Neural cell (in vitro differentiated cells): ENCODE measurements at regions not wholly inside any gene's neighbourhood (a gene's known extent, or its start where the extent isn't known, plus 50 kb on each side); places are given as distances from the start of the nearest gene placed in this dataset.

ENCODE experiments used
- H2AFZ ChIP-seq: fragments of 200-600, 300-800 bp; sonication (generic), shearing (Covaris generic); 2 replicates; pipeline ENCODE4 v1.6.0; 2014; ENCODE audit warnings: low read depth, mild to moderate bottlenecking, antibody characterized with exemption, low read length, moderate library complexity
- H3F3A ChIP-seq: fragments of 200-600 bp; shearing (Covaris generic); 2 replicates; pipeline ENCODE4 v1.6.1; 2016; ENCODE audit warnings: mild to moderate bottlenecking, moderate library complexity, mixed read lengths, antibody characterized with exemption, low read length; ENCODE audit not compliant: insufficient read depth, poor library complexity, severe bottlenecking
- H3K27ac ChIP-seq: fragments of 200-600, 300-800 bp; sonication (generic), shearing (Covaris generic); 2 replicates; pipeline ENCODE4 v1.5.1; 2014; ENCODE audit warnings: mild to moderate bottlenecking, low read length, moderate library complexity
- H3K27me3 ChIP-seq: fragments of 300-800, 200-600 bp; sonication (generic), shearing (Covaris generic); 2 replicates; pipeline ENCODE4 v1.6.0; 2014; ENCODE audit warnings: mild to moderate bottlenecking, low read depth, low read length, moderate library complexity; ENCODE audit not compliant: insufficient read depth
- H3K36me3 ChIP-seq: fragments of 300-800, 200-600 bp; sonication (generic), shearing (Covaris generic); 2 replicates; pipeline ENCODE4 v1.5.1; 2014; ENCODE audit warnings: mild to moderate bottlenecking, antibody characterized with exemption, low read length, moderate library complexity; ENCODE audit not compliant: insufficient read depth
- H3K4me2 ChIP-seq: fragments of 300-800, 200-600 bp; sonication (generic), shearing (Covaris generic); 2 replicates; pipeline ENCODE4 v1.6.0; 2014; ENCODE audit warnings: mild to moderate bottlenecking, low read length
- H3K4me3 ChIP-seq: fragments of 300-800, 200-600 bp; sonication (generic), shearing (Covaris generic); 2 replicates; pipeline ENCODE4 v1.5.1; 2014; ENCODE audit warnings: mild to moderate bottlenecking, low read length, moderate library complexity
- H3K79me2 ChIP-seq: fragments of 200-600 bp; shearing (Covaris generic); replicated peaks from 2 replicates; pipeline ENCODE4 v1.6.0; 2014; ENCODE audit warnings: mild to moderate bottlenecking, low read length, moderate library complexity; ENCODE audit not compliant: insufficient read depth
- H3K9ac ChIP-seq: fragments of 300-800, 200-600 bp; sonication (generic), shearing (Covaris generic); 2 replicates; pipeline ENCODE4 v1.6.1; 2016; ENCODE audit warnings: mild to moderate bottlenecking, low read length, mixed read lengths
- H3K9me2 ChIP-seq: fragments of 200-600 bp; shearing (Covaris generic); 2 replicates; pipeline ENCODE4 v1.6.1; 2016; ENCODE audit warnings: mild to moderate bottlenecking, low read length, mixed read lengths; ENCODE audit not compliant: insufficient read depth
- H3K9me3 ChIP-seq: fragments of 200-600, 300-800 bp; sonication (generic), shearing (Covaris generic); 2 replicates; pipeline ENCODE4 v1.6.1; 2016; ENCODE audit warnings: mild to moderate bottlenecking, mixed run types, low read length, moderate library complexity, mixed read lengths
- H4K20me1 ChIP-seq: fragments of 200-600 bp; shearing (Covaris generic); 2 replicates; pipeline ENCODE4 v1.6.1; 2016; ENCODE audit warnings: mild to moderate bottlenecking, mixed run types; ENCODE audit not compliant: insufficient read depth
- EP300 ChIP-seq: fragments of 450-650 bp; conservative IDR thresholded peaks from 2 replicates; pipeline ENCODE4 v1.6.1; 2014; ENCODE audit warnings: antibody characterized with exemption, mild to moderate bottlenecking, moderate library complexity; ENCODE audit not compliant: poor library complexity, severe bottlenecking
- EZH2 ChIP-seq: fragments of 200-600, 300-800 bp; shearing (Covaris generic), sonication (generic); IDR thresholded peaks from 2 replicates; pipeline ENCODE4 v1.6.1; 2014; ENCODE audit warnings: antibody characterized with exemption, low read length, borderline replicate concordance, mild to moderate bottlenecking; ENCODE audit not compliant: insufficient read depth, poor library complexity, severe bottlenecking
- MXI1 ChIP-seq: fragments of 450-650 bp; conservative IDR thresholded peaks from 2 replicates; pipeline ENCODE4 v1.6.1; 2014; ENCODE audit warnings: antibody characterized with exemption, mild to moderate bottlenecking; ENCODE audit not compliant: poor library complexity, severe bottlenecking
- POLR2AphosphoS5 ChIP-seq: IDR thresholded peaks from 2 replicates; pipeline ENCODE4 v1.6.1; 2012
- RAD21 ChIP-seq: fragments of 450-650 bp; conservative IDR thresholded peaks from 2 replicates; pipeline ENCODE4 v1.6.1; 2014; ENCODE audit warnings: antibody characterized with exemption, mild to moderate bottlenecking, moderate library complexity
- SMC3 ChIP-seq: fragments of 450-650 bp; conservative IDR thresholded peaks from 2 replicates; pipeline ENCODE4 v1.6.1; 2014; ENCODE audit warnings: antibody characterized with exemption, mild to moderate bottlenecking, moderate library complexity; ENCODE audit not compliant: poor library complexity
- TAF1 ChIP-seq: IDR thresholded peaks from 2 replicates; pipeline ENCODE4 v1.6.1; 2012; ENCODE audit warnings: low read depth
- TF ChIP-seq, protein P1 (sequence below): IDR thresholded peaks from 2 replicates; pipeline ENCODE4 v1.6.1; 2012; ENCODE audit warnings: borderline replicate concordance
- TF ChIP-seq, protein P2 (sequence below): fragments of 450-650 bp; IDR thresholded peaks from 2 replicates; pipeline ENCODE4 v1.5.1; 2014; ENCODE audit warnings: antibody characterized with exemption, mild to moderate bottlenecking, moderate library complexity; ENCODE audit not compliant: poor library complexity, severe bottlenecking

DNA sequence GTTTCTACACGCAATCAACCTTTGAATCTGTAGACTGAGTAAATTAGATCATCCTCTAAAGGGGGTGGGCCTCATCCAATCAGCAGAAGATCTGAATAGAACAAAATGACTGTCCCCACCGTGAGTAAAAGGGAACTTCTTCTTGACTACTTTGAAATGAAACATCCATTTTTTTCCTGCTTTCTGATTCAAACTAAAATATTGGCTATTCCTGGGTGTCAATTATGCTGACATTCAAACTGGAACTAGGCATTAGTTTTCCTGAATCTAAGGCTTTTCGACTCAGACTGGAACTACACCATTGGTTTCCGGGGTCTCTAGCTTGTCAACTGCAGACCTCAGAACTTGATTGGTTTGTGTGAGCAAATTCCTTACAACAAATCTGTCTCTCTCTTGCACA, 772.2 kb upstream of the CDH10 start:
- Histone ChIP-seq H4K20me1 (no peaks in the 10 kb centered on the region), H3K27ac (no peak overlapping the region), H3K4me2 (no peak overlapping the region), H3K4me3 (no peak overlapping the region), H3K9me2 (no peaks in the 10 kb centered on the region), H3K9ac (no peak overlapping the region), H3K9me3 (no peaks in the 10 kb centered on the region), H3K27me3 (no peaks in the 10 kb centered on the region), H3F3A (no peaks in the 10 kb centered on the region), H3K79me2 (no peaks in the 10 kb centered on the region), H2AFZ (no peak overlapping the region), H3K36me3 (no peaks in the 10 kb centered on the region)
- TF ChIP-seq MXI1 (no peak), EZH2 (no peak), SMC3 (no peak), TAF1 (no peak), POLR2AphosphoS5 (no peak), RAD21 (no peak), EP300 (no peak)
- TF ChIP-seq, protein P1, sequence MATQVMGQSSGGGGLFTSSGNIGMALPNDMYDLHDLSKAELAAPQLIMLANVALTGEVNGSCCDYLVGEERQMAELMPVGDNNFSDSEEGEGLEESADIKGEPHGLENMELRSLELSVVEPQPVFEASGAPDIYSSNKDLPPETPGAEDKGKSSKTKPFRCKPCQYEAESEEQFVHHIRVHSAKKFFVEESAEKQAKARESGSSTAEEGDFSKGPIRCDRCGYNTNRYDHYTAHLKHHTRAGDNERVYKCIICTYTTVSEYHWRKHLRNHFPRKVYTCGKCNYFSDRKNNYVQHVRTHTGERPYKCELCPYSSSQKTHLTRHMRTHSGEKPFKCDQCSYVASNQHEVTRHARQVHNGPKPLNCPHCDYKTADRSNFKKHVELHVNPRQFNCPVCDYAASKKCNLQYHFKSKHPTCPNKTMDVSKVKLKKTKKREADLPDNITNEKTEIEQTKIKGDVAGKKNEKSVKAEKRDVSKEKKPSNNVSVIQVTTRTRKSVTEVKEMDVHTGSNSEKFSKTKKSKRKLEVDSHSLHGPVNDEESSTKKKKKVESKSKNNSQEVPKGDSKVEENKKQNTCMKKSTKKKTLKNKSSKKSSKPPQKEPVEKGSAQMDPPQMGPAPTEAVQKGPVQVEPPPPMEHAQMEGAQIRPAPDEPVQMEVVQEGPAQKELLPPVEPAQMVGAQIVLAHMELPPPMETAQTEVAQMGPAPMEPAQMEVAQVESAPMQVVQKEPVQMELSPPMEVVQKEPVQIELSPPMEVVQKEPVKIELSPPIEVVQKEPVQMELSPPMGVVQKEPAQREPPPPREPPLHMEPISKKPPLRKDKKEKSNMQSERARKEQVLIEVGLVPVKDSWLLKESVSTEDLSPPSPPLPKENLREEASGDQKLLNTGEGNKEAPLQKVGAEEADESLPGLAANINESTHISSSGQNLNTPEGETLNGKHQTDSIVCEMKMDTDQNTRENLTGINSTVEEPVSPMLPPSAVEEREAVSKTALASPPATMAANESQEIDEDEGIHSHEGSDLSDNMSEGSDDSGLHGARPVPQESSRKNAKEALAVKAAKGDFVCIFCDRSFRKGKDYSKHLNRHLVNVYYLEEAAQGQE: no peak
- TF ChIP-seq, protein P2, sequence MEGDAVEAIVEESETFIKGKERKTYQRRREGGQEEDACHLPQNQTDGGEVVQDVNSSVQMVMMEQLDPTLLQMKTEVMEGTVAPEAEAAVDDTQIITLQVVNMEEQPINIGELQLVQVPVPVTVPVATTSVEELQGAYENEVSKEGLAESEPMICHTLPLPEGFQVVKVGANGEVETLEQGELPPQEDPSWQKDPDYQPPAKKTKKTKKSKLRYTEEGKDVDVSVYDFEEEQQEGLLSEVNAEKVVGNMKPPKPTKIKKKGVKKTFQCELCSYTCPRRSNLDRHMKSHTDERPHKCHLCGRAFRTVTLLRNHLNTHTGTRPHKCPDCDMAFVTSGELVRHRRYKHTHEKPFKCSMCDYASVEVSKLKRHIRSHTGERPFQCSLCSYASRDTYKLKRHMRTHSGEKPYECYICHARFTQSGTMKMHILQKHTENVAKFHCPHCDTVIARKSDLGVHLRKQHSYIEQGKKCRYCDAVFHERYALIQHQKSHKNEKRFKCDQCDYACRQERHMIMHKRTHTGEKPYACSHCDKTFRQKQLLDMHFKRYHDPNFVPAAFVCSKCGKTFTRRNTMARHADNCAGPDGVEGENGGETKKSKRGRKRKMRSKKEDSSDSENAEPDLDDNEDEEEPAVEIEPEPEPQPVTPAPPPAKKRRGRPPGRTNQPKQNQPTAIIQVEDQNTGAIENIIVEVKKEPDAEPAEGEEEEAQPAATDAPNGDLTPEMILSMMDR: no peak

DNA sequence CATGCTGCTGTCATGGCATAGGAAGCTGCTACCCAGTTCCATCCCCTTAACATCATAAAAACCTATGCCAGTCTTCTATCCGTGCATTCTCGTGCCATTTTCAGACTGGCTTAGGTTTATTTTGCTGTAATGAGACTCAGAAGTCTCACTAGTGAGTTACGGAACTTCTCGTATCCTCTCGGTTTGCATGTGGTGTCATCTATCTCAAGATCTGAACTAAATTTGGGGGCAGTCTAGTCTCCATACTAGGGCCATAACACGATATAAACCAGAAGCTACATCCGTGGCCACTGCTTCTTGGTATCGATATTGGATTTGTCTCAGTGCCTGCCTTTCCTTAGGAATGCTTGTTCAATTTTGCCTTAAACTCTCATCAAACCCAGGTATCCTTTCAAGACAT, 771.2 kb upstream of the CDH10 start:
- no peak overlapping the region for H3K4me3 ChIP-seq
- no peak overlapping the region for H3K27ac ChIP-seq
- TF ChIP-seq POLR2AphosphoS5 (no peak), RAD21 (no peak), SMC3 (no peak), TAF1 (no peak), MXI1 (no peak), EZH2 (no peak), EP300 (no peak)
- TF ChIP-seq, protein P2: no peak
- TF ChIP-seq, protein P1: no peak
- no peaks in the 10 kb centered on the region for H3K27me3 ChIP-seq
- no peaks in the 10 kb centered on the region for H3K9me3 ChIP-seq
- no peaks in the 10 kb centered on the region for H3K79me2 ChIP-seq
- H3K9ac ChIP-seq: no peak overlapping the region
- no peaks in the 10 kb centered on the region for H3K36me3 ChIP-seq
- H4K20me1 ChIP-seq: no peaks in the 10 kb centered on the region
- H2AFZ ChIP-seq: no peak overlapping the region
- H3F3A ChIP-seq: no peaks in the 10 kb centered on the region
- H3K9me2 ChIP-seq: no peaks in the 10 kb centered on the region
- no peak overlapping the region for H3K4me2 ChIP-seq
